ENCODE measurements at regions not wholly inside any gene's neighbourhood (a gene's known extent, or its start where the extent isn't known, plus 50 kb on each side); places are given as distances from the start of the nearest gene placed in this dataset.

- 91% methylated on average over 2 of the region's 2 CpGs; no CpG with 5 or more reads in 1 of the 2 experiments for WGBS, 2 experiments (ENCODE audit: extremely low coverage in 1 of 2, insufficient coverage in 1 of 2, insufficient read length in 1 of 2, insufficient replicate concordance in 2 of 2, low coverage in 1 of 2, low lambda C conversion rate in 2 of 2, missing lambda C conversion rate in 1 of 2)
- ChIA-PET CTCF (ENCODE audit: partially characterized antibody) (interaction anchor here (0.6 to 1.2 kb wide), 3 partner anchors 118 to 693 kb away, joined by 3 to 5 read pairs (median 3); no protein-coding TSS in a partner anchor), POLR2A (ENCODE audit: partially characterized antibody) (no interaction called here)
- Histone ChIP-seq H3K23me2 (ENCODE audit: low read depth, low read length) (no peaks in the 10 kb centered on the region; the same call in 1 of the 2 replicates), H3K4me2 (ENCODE audit: insufficient read depth in 1 of 2, low read depth in 2 of 2, low read length in 2 of 2) (no peak overlapping the region), H2AK5ac (ENCODE audit: low read depth, low read length) (no peak overlapping the region), H3K4ac (replicated peaks; ENCODE audit: insufficient read length, low read depth, low read length) (no peak overlapping the region), H3K18ac (ENCODE audit: extremely low read depth, low read length) (no peak overlapping the region), H2BK12ac (ENCODE audit: low read depth, low read length) (no peak overlapping the region), H4K91ac (replicated peaks; ENCODE audit: insufficient read length, low read length) (no peak overlapping the region), H2AFZ (ENCODE audit: low read length) (no peak overlapping the region), H3K4me3 (ENCODE audit: extremely low read depth in 1 of 4, insufficient read depth in 2 of 4, low read depth in 3 of 4, low read length in 4 of 4) (no peak overlapping the region), H2BK20ac (ENCODE audit: low read length) (no peak overlapping the region), H3K4me1 (replicated peaks in 1 of 4; ENCODE audit: control insufficient read depth in 3 of 4, insufficient read depth in 4 of 4, low read length in 3 of 4) (no peaks in the 10 kb centered on the region; a peak in 1 of 7 replicates), H3K27me3 (replicated peaks in 1 of 4; ENCODE audit: control insufficient read depth in 3 of 4, extremely low read depth in 1 of 4, insufficient read depth in 3 of 4, low read length in 3 of 4) (no peaks in the 10 kb centered on the region), H4K20me1 (replicated peaks in 1 of 2; ENCODE audit: control insufficient read depth in 1 of 2, insufficient read depth in 2 of 2, low read length in 2 of 2) (no peaks in the 10 kb centered on the region), H3K14ac (ENCODE audit: insufficient read length) (no peak overlapping the region), H3K9ac (replicated peaks in 1 of 4; ENCODE audit: extremely low read depth in 1 of 4, low read depth in 3 of 4, low read length in 3 of 4) (no peak overlapping the region), H3K56ac (replicated peaks; ENCODE audit: insufficient read length, low read depth, low read length) (no peak overlapping the region), H3K9me3 (ENCODE audit: insufficient read depth in 2 of 2, low read depth in 1 of 2, low read length in 1 of 2) (no peaks in the 10 kb centered on the region), H2BK120ac (replicated peaks; ENCODE audit: low read depth, low read length) (no peak overlapping the region), H3K79me1 (ENCODE audit: low read depth, low read length) (no peaks in the 10 kb centered on the region), H3K23ac (ENCODE audit: insufficient read length) (no peak overlapping the region), H4K8ac (ENCODE audit: extremely low read depth, insufficient read depth, low read length) (no peak overlapping the region), H3K79me2 (ENCODE audit: control insufficient read depth in 1 of 2, insufficient read depth in 2 of 2, low read length in 2 of 2) (no peaks in the 10 kb centered on the region), H2BK15ac (ENCODE audit: low read length) (no peak overlapping the region), H4K5ac (ENCODE audit: insufficient read length, low read depth, low read length) (no peak overlapping the region), H3K36me3 (ENCODE audit: control insufficient read depth in 2 of 4, insufficient read depth in 4 of 4, low read length in 3 of 4) (no peaks in the 10 kb centered on the region), H3K27ac (ENCODE audit: low read depth, low read length) (no peak overlapping the region), H2BK5ac (ENCODE audit: low read depth, low read length) (no peak overlapping the region)
- DNase-seq (ENCODE audit: low read depth in 1 of 2, low spot score in 2 of 2): no peak
- TF ChIP-seq ZNF274 (IDR thresholded peaks at IDR 0.05; ENCODE audit: borderline replicate concordance, extremely low read depth, low read length): no peak
- TF ChIP-seq TAF7 (optimal IDR thresholded peaks at IDR 0.05; ENCODE audit: borderline replicate concordance, low read depth, low read length): no peak
- no peak for TF ChIP-seq HDAC6 (IDR thresholded peaks at IDR 0.05; ENCODE audit: low read depth, low read length)
- TF ChIP-seq MAFK (IDR thresholded peaks at IDR 0.05; ENCODE audit: low read depth, low read length): no peak
- no peak for TF ChIP-seq GTF2F1 (IDR thresholded peaks at IDR 0.05; ENCODE audit: borderline replicate concordance, low read depth, low read length)
- TF ChIP-seq CBX8 (IDR thresholded peaks at IDR 0.05; ENCODE audit: borderline replicate concordance, low read depth, low read length): no peak
- no peak for TF ChIP-seq TEAD4 (IDR thresholded peaks at IDR 0.05; ENCODE audit: low read depth, low read length)
- TF ChIP-seq CREB1 (IDR thresholded peaks at IDR 0.05): no peak
- no peak for TF ChIP-seq CHD1 (IDR thresholded peaks at IDR 0.05; ENCODE audit: low read depth, low read length)
- no peak for TF ChIP-seq CEBPB (IDR thresholded peaks at IDR 0.05; ENCODE audit: low read depth, low read length)
- no peak for TF ChIP-seq MAX (IDR thresholded peaks at IDR 0.05)
- no peak for FAIRE-seq
Observed at GRCh38 chr4:54558889-54559677, 98.7 kb upstream of the KIT start.
